ENCODE measurements at regions not wholly inside any gene's neighbourhood (a gene's known extent, or its start where the extent isn't known, plus 50 kb on each side); places are given as distances from the start of the nearest gene placed in this dataset.

DNA sequence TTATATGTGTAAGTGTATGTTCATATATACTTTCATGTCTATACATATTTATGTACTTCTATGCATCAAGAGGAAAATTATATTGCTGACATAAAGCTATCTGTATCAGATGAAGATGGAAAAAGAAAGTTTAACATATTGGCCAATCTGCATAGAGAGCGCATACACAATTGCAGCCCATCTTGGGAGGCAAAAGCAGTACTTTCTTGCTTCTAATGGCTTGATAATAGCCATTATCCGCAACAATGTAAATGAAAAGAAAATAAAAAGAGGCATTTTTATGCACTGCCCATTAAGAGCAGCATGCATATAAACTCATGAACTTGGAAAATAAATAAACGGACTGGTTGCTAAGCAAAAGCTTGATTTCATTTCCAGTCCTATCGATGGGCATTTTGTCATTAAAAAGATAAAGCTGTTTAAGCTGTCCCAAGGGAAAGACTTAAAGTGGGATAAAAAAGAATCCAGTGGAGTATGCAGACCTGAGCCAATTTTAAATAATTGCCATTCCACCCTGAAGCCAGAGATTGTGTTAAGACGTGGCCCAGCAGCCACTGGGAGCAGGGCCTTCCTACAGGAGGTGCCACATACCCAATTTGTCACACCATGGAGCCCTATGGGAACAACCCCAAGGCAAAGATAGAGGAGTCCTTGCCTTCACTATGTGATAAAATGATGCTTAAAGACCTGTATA, 183.6 kb upstream of the CDH11 start:
- TF ChIP-seq, protein P1, sequence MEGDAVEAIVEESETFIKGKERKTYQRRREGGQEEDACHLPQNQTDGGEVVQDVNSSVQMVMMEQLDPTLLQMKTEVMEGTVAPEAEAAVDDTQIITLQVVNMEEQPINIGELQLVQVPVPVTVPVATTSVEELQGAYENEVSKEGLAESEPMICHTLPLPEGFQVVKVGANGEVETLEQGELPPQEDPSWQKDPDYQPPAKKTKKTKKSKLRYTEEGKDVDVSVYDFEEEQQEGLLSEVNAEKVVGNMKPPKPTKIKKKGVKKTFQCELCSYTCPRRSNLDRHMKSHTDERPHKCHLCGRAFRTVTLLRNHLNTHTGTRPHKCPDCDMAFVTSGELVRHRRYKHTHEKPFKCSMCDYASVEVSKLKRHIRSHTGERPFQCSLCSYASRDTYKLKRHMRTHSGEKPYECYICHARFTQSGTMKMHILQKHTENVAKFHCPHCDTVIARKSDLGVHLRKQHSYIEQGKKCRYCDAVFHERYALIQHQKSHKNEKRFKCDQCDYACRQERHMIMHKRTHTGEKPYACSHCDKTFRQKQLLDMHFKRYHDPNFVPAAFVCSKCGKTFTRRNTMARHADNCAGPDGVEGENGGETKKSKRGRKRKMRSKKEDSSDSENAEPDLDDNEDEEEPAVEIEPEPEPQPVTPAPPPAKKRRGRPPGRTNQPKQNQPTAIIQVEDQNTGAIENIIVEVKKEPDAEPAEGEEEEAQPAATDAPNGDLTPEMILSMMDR (conservative IDR thresholded peaks at IDR 0.05; ENCODE audit: low read depth, low read length) = no peak
- H3K4me3 ChIP-seq (ENCODE audit: low read depth, low read length) = no peak overlapping the region
- no peak for DNase-seq (ENCODE audit: low read depth)

DNA sequence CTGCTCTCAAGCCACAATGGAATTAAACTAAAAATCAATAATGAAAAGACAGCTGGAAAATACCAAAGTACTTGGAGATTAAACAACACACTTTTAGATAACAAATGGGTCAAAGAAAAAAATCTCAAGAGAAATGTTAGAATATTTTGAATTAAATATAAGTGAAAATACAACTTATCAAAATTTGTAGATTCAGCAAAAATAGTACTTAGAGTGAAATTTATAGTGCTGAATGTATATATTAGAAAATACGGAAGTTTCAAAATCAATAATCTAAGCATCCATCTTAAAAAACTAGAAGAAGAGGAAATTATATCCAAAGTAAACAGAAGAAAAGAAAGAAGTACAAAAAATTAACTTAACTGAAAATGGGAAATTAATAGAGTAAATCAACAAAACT, 179.2 kb upstream of the CDH11 start:
- DNase-seq (ENCODE audit: low read depth) = no peak
- TF ChIP-seq, protein P1 (conservative IDR thresholded peaks at IDR 0.05; ENCODE audit: low read depth, low read length) = no peak
- H3K4me3 ChIP-seq (ENCODE audit: low read depth, low read length) = no peak overlapping the region

DNA sequence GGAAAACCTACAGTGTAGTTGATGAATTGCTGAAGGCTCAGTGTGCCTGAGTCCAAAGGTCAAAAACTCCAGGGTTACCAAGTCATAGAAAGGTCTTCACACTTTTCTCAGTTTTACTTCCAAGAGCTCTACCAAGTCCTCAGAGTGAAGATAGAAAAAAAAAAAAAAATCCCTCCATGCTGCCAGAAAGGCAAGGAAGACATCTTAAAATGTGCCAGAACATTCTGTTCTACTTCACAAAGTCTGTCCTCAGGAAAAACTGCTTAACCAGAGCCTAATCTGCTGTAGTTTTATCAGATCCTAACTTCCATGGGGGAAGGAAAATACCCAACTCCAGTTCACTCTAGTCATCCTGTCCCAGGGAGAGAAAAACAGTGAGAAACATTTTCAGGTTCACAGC, 175.6 kb upstream of the CDH11 start:
- H3K4me3 ChIP-seq (ENCODE audit: low read depth, low read length) = no peak overlapping the region
- TF ChIP-seq, protein P1 (conservative IDR thresholded peaks at IDR 0.05; ENCODE audit: low read depth, low read length) = no peak
- no peak for DNase-seq (ENCODE audit: low read depth)

DNA sequence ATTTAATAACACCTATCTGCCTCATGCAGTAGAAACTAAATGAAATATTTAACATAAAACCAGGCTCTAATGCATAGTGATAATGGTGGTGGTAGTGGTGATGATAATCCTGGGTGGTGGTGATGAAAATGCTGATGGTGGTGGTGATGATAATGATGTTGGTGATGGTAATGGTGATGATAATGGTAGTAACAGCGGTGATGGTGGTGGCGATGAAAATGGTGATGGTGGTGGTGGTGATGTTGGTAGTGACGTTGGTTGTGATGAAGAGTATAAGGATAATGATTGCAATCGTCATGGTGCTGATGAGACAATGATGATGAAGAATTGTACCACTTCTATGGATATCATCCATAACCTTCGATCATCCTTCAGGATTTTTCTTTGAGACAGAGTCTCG, 173.7 kb upstream of the CDH11 start:
- TF ChIP-seq, protein P1 (conservative IDR thresholded peaks at IDR 0.05; ENCODE audit: low read depth, low read length) = no peak
- no peak overlapping the region for H3K4me3 ChIP-seq (ENCODE audit: low read depth, low read length)
- no peak for DNase-seq (ENCODE audit: low read depth)

DNA sequence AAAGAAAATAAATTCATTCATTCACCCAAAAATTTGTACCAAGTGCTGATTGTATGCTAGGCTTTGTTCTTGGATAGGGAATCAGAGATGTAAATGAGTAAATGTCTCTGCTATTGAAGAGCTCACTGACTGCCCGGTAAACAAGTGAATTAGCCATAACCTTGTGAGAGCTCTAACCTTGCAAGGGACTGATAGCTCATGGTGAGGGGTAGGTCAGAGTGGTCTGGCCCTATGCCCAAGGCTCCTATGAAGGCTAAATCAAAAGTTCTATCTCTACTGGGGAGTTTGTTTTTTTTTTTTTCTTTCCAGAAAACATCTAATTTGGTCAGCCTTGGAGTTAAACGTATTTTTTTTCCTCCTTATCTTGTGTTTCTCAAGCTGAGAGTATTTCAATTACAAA, 172.8 kb upstream of the CDH11 start:
- H3K4me3 ChIP-seq (ENCODE audit: low read depth, low read length) = no peak overlapping the region
- DNase-seq (ENCODE audit: low read depth) = no peak
- TF ChIP-seq, protein P1 (conservative IDR thresholded peaks at IDR 0.05; ENCODE audit: low read depth, low read length) = no peak

DNA sequence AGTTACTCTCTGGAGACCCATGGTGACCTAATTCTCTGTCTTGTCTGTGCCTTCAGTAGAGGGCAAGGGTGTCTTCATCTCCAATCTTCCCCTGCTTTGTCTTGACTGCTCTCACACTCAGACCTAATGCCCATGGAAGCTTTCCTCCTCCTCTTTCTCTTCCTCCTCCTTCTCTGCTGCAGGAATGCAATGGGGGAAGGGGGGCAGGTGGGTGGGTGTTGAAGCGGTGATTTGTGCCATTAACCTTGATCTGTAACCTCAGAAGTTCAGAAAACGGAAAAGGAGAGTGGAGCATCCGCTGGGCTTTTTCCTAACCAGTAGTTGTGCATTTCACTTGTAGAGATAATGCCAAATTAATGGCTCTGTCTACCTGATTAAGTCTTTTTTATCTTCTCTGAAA, 172.3 kb upstream of the CDH11 start:
- TF ChIP-seq, protein P1 (conservative IDR thresholded peaks at IDR 0.05; ENCODE audit: low read depth, low read length) = no peak
- no peak for DNase-seq (ENCODE audit: low read depth)
- H3K4me3 ChIP-seq (ENCODE audit: low read depth, low read length) = no peak overlapping the region

DNA sequence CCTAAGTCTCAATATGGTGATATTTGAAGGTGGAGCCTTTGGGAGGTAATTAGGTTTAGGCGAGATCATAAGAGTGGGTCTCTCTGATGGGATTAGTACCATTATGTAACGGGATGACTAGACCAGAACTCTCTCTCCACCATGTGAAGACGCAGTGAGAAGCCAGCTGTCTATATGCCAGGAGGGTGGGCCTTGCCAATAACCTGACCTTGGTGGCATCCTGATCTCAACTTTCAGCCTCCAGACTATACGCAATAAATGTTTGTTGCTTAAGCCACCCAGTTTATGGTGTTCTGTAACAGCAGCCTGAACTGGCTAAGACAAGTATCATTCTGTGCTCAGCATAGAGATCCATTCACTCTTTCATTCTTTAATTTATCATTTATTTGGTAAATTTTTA, 167.2 kb upstream of the CDH11 start:
- no peak for DNase-seq (ENCODE audit: low read depth)
- TF ChIP-seq, protein P1 (conservative IDR thresholded peaks at IDR 0.05; ENCODE audit: low read depth, low read length) = no peak
- H3K4me3 ChIP-seq (ENCODE audit: low read depth, low read length) = no peak overlapping the region
